ENCODE measurements at regions not wholly inside any gene's neighbourhood (a gene's known extent, or its start where the extent isn't known, plus 50 kb on each side); places are given as distances from the start of the nearest gene placed in this dataset.

DNA sequence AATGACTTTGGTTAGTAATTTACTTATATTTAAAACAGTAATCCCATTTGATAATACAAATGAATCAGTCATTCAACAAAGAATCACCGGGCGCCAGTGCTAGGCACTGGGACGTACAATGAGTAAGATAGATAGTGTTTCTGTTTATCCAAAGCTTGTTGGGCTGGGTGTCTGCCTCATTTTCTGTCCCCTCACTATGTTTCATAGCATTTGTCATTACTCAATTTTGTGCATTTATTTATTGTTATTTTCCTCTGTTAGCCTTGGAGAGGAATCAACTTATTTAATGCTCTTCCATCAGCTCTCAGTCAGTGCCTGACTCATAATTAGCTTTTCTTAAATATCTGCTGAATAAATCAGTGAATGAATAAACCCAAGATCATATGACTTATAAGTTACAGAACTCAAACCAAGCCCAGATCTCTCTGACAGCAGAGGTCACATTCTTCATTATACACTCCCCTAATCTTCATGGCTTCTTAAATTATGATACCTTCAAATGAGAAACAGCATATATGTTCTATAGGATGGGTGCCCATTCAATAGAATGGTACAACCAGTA, 86.2 kb downstream of the TSPAN8 start:
- TF ChIP-seq, protein P1, sequence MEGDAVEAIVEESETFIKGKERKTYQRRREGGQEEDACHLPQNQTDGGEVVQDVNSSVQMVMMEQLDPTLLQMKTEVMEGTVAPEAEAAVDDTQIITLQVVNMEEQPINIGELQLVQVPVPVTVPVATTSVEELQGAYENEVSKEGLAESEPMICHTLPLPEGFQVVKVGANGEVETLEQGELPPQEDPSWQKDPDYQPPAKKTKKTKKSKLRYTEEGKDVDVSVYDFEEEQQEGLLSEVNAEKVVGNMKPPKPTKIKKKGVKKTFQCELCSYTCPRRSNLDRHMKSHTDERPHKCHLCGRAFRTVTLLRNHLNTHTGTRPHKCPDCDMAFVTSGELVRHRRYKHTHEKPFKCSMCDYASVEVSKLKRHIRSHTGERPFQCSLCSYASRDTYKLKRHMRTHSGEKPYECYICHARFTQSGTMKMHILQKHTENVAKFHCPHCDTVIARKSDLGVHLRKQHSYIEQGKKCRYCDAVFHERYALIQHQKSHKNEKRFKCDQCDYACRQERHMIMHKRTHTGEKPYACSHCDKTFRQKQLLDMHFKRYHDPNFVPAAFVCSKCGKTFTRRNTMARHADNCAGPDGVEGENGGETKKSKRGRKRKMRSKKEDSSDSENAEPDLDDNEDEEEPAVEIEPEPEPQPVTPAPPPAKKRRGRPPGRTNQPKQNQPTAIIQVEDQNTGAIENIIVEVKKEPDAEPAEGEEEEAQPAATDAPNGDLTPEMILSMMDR (IDR thresholded peaks at IDR 0.05; ENCODE audit: poor library complexity, severe bottlenecking) = no peak
- no peak for TF ChIP-seq EP300 (conservative IDR thresholded peaks at IDR 0.05; ENCODE audit: poor library complexity, severe bottlenecking)
